ENCODE measurements at regions not wholly inside any gene's neighbourhood (a gene's known extent, or its start where the extent isn't known, plus 50 kb on each side); places are given as distances from the start of the nearest gene placed in this dataset.

- no peak overlapping the region for H3K9ac ChIP-seq (ENCODE audit: low read length)
- H3K4me3 ChIP-seq (ENCODE audit: low read depth, low read length, poor library complexity, severe bottlenecking): no peak overlapping the region
- TF ChIP-seq CTCF (IDR thresholded peaks at IDR 0.05; ENCODE audit: low read length) (no peak), EZH2 (IDR thresholded peaks at IDR 0.05; ENCODE audit: borderline replicate concordance, low read length) (no peak)
- no peaks in the 10 kb centered on the region for H3K4me1 ChIP-seq (ENCODE audit: insufficient read depth, low read length, severe bottlenecking)
- H3K36me3 ChIP-seq (ENCODE audit: insufficient read depth, low read length): no peaks in the 10 kb centered on the region
- no peaks in the 10 kb centered on the region for H3K27me3 ChIP-seq (ENCODE audit: insufficient read depth, low read length)
- no peak overlapping the region for H2AFZ ChIP-seq (ENCODE audit: low read length)
- H4K20me1 ChIP-seq (ENCODE audit: insufficient read depth, low read length): no peaks in the 10 kb centered on the region
- H3K9me2 ChIP-seq (ENCODE audit: low read depth, low read length): no peaks in the 10 kb centered on the region
- H3K4me2 ChIP-seq (ENCODE audit: low read length): no peak overlapping the region
- H3K9me3 ChIP-seq (ENCODE audit: low read length): no peaks in the 10 kb centered on the region
- H3F3A ChIP-seq (ENCODE audit: insufficient read depth, low read length): no peaks in the 10 kb centered on the region
- no peak overlapping the region for H3K27ac ChIP-seq (ENCODE audit: low read depth, low read length, poor library complexity, severe bottlenecking)
- no peaks in the 10 kb centered on the region for H3K79me2 ChIP-seq (ENCODE audit: insufficient read depth, low read length)
Observed at GRCh38 chr6:33965766-33966165, 162.0 kb upstream of the MLN start.

- TF ChIP-seq EZH2 (IDR thresholded peaks at IDR 0.05; ENCODE audit: borderline replicate concordance, low read length) (no peak), CTCF (IDR thresholded peaks at IDR 0.05; ENCODE audit: low read length) (no peak)
- no peaks in the 10 kb centered on the region for H3K27me3 ChIP-seq (ENCODE audit: insufficient read depth, low read length)
- no peaks in the 10 kb centered on the region for H3K9me2 ChIP-seq (ENCODE audit: low read depth, low read length)
- no peak overlapping the region for H3K27ac ChIP-seq (ENCODE audit: low read depth, low read length, poor library complexity, severe bottlenecking)
- no peaks in the 10 kb centered on the region for H3K79me2 ChIP-seq (ENCODE audit: insufficient read depth, low read length)
- H2AFZ ChIP-seq (ENCODE audit: low read length): no peak overlapping the region
- H4K20me1 ChIP-seq (ENCODE audit: insufficient read depth, low read length): no peaks in the 10 kb centered on the region
- H3K4me3 ChIP-seq (ENCODE audit: low read depth, low read length, poor library complexity, severe bottlenecking): no peak overlapping the region
- H3F3A ChIP-seq (ENCODE audit: insufficient read depth, low read length): no peaks in the 10 kb centered on the region
- no peaks in the 10 kb centered on the region for H3K4me1 ChIP-seq (ENCODE audit: insufficient read depth, low read length, severe bottlenecking)
- H3K4me2 ChIP-seq (ENCODE audit: low read length): no peak overlapping the region
- H3K9me3 ChIP-seq (ENCODE audit: low read length): no peaks in the 10 kb centered on the region
- no peak overlapping the region for H3K9ac ChIP-seq (ENCODE audit: low read length)
- no peaks in the 10 kb centered on the region for H3K36me3 ChIP-seq (ENCODE audit: insufficient read depth, low read length)
Observed at GRCh38 chr6:33964387-33964786, 160.6 kb upstream of the MLN start.

- no peak for TF ChIP-seq CTCF (IDR thresholded peaks at IDR 0.05; ENCODE audit: low read length)
- TF ChIP-seq EZH2 (IDR thresholded peaks at IDR 0.05; ENCODE audit: borderline replicate concordance, low read length): no peak
Observed at GRCh38 chr6:33963136-33963750, 159.4 kb upstream of the MLN start.

More at GRCh38 chr6:33963136-33963750, 159.4 kb upstream of the MLN start:
- no peaks in the 10 kb centered on the region for H3K4me1 ChIP-seq (ENCODE audit: insufficient read depth, low read length, severe bottlenecking)
- H3K27ac ChIP-seq (ENCODE audit: low read depth, low read length, poor library complexity, severe bottlenecking): no peak overlapping the region
- H3K9me2 ChIP-seq (ENCODE audit: low read depth, low read length): no peaks in the 10 kb centered on the region
- no peaks in the 10 kb centered on the region for H3K36me3 ChIP-seq (ENCODE audit: insufficient read depth, low read length)
- no peaks in the 10 kb centered on the region for H3F3A ChIP-seq (ENCODE audit: insufficient read depth, low read length)
- H4K20me1 ChIP-seq (ENCODE audit: insufficient read depth, low read length): no peaks in the 10 kb centered on the region
- no peak overlapping the region for H3K9ac ChIP-seq (ENCODE audit: low read length)
- H2AFZ ChIP-seq (ENCODE audit: low read length): no peak overlapping the region
- H3K27me3 ChIP-seq (ENCODE audit: insufficient read depth, low read length): no peaks in the 10 kb centered on the region
- no peak overlapping the region for H3K4me2 ChIP-seq (ENCODE audit: low read length)
- H3K9me3 ChIP-seq (ENCODE audit: low read length): no peaks in the 10 kb centered on the region
- H3K79me2 ChIP-seq (ENCODE audit: insufficient read depth, low read length): no peaks in the 10 kb centered on the region
- H3K4me3 ChIP-seq (ENCODE audit: low read depth, low read length, poor library complexity, severe bottlenecking): no peak overlapping the region

Measured in OCI-LY1 (cell line).